ENCODE measurements at regions not wholly inside any gene's neighbourhood (a gene's known extent, or its start where the extent isn't known, plus 50 kb on each side); places are given as distances from the start of the nearest gene placed in this dataset.
"Not testable (repeated sequence)": the region's sequence is repeated elsewhere in the genome, so short reads cannot be mapped to it uniquely, and the experiment has no call there.

- DNase-seq (ENCODE audit: low read depth): no peak
- H3K4me3 ChIP-seq (ENCODE audit: low read depth, low read length): no peak overlapping the region
Measured at GRCh38 chr5:104598285-104598684, 1035.7 kb upstream of the NUDT12 start.

- no peak overlapping the region for H3K4me3 ChIP-seq (ENCODE audit: low read depth, low read length)
- no peak for DNase-seq (ENCODE audit: low read depth)
Measured at GRCh38 chr5:104594850-104595249, 1032.3 kb upstream of the NUDT12 start.

GRCh38 chr5:104576677-104577076, 1014.1 kb upstream of the NUDT12 start:
- DNase-seq (ENCODE audit: low read depth): no peak
- no peak overlapping the region for H3K4me3 ChIP-seq (ENCODE audit: low read depth, low read length)

GRCh38 chr5:104573949-104574709, 1011.5 kb upstream of the NUDT12 start:
- no peak for DNase-seq (ENCODE audit: low read depth)
- no peak overlapping the region for H3K4me3 ChIP-seq (ENCODE audit: low read depth, low read length)

- H3K4me3 ChIP-seq (ENCODE audit: low read depth, low read length): no peak overlapping the region
- DNase-seq (ENCODE audit: low read depth): peak; percentile 7
Measured at GRCh38 chr5:104569621-104570020, 1007.0 kb upstream of the NUDT12 start.

- H3K4me3 ChIP-seq (ENCODE audit: low read depth, low read length): no peak overlapping the region
- DNase-seq (ENCODE audit: low read depth): no peak
Measured at GRCh38 chr5:104564530-104564929, 1001.9 kb upstream of the NUDT12 start.

- no peak for DNase-seq (ENCODE audit: low read depth)
- no peak overlapping the region for H3K4me3 ChIP-seq (ENCODE audit: low read depth, low read length)
Measured at GRCh38 chr5:104556957-104557356, 994.4 kb upstream of the NUDT12 start.

- DNase-seq (ENCODE audit: low read depth): no peak
- no peak overlapping the region for H3K4me3 ChIP-seq (ENCODE audit: low read depth, low read length)
Measured at GRCh38 chr5:104551628-104552027, 989.0 kb upstream of the NUDT12 start.

- not testable (repeated sequence) for H3K4me3 ChIP-seq (ENCODE audit: low read depth, low read length); DNase-seq (ENCODE audit: low read depth)
Measured at GRCh38 chr5:104546871-104547270, 984.3 kb upstream of the NUDT12 start.

GRCh38 chr5:104541141-104541785, 978.7 kb upstream of the NUDT12 start:
- DNase-seq (ENCODE audit: low read depth): no peak
- no peak overlapping the region for H3K4me3 ChIP-seq (ENCODE audit: low read depth, low read length)

- DNase-seq (ENCODE audit: low read depth): peak; percentile 65
- H3K4me3 ChIP-seq (ENCODE audit: low read depth, low read length): no peak overlapping the region
Measured at GRCh38 chr5:104540448-104540847, 977.9 kb upstream of the NUDT12 start.

GRCh38 chr5:104539618-104540350, 977.2 kb upstream of the NUDT12 start:
- DNase-seq (ENCODE audit: low read depth): no peak
- H3K4me3 ChIP-seq (ENCODE audit: low read depth, low read length): no peak overlapping the region

- DNase-seq (ENCODE audit: low read depth): no peak
- no peak overlapping the region for H3K4me3 ChIP-seq (ENCODE audit: low read depth, low read length)
Measured at GRCh38 chr5:104538734-104539133, 976.1 kb upstream of the NUDT12 start.

- H3K4me3 ChIP-seq (ENCODE audit: low read depth, low read length): no peak overlapping the region
- no peak for DNase-seq (ENCODE audit: low read depth)
Measured at GRCh38 chr5:104533498-104533897, 970.9 kb upstream of the NUDT12 start.

- DNase-seq (ENCODE audit: low read depth): no peak
- H3K4me3 ChIP-seq (ENCODE audit: low read depth, low read length): no peak overlapping the region
Measured at GRCh38 chr5:104526866-104527265, 964.3 kb upstream of the NUDT12 start.

GRCh38 chr5:104513640-104514072, 951.1 kb upstream of the NUDT12 start:
- no peak for DNase-seq (ENCODE audit: low read depth)
- H3K4me3 ChIP-seq (ENCODE audit: low read depth, low read length): no peak overlapping the region

- DNase-seq (ENCODE audit: low read depth): peak; percentile 25
- H3K4me3 ChIP-seq (ENCODE audit: low read depth, low read length): no peak overlapping the region
Measured at GRCh38 chr5:104513121-104513602, 950.6 kb upstream of the NUDT12 start.

GRCh38 chr5:104512063-104512825, 949.7 kb upstream of the NUDT12 start:
- no peak for DNase-seq (ENCODE audit: low read depth)
- no peak overlapping the region for H3K4me3 ChIP-seq (ENCODE audit: low read depth, low read length)

- no peak overlapping the region for H3K4me3 ChIP-seq (ENCODE audit: low read depth, low read length)
- no peak for DNase-seq (ENCODE audit: low read depth)
Measured at GRCh38 chr5:104498281-104498680, 935.7 kb upstream of the NUDT12 start.

GRCh38 chr5:104494083-104494482, 931.5 kb upstream of the NUDT12 start:
- H3K4me3 ChIP-seq (ENCODE audit: low read depth, low read length): no peak overlapping the region
- DNase-seq (ENCODE audit: low read depth): no peak
